Trophoblast cell (in vitro differentiated cells and primary cell): ENCODE measurements at regions not wholly inside any gene's neighbourhood (a gene's known extent, or its start where the extent isn't known, plus 50 kb on each side); places are given as distances from the start of the nearest gene placed in this dataset.

Source experiments
- DNase-seq, 2 donors: peaks; one replicate each; pipeline ENCODE4 v3.0.0-alpha.2; 2016
- H2AFZ ChIP-seq: 2 replicates; pipeline ENCODE4 v1.6.1; 2013; ENCODE audit warnings: low read length, moderate library complexity, mild to moderate bottlenecking; ENCODE audit not compliant: insufficient read depth, poor library complexity
- H2AK5ac ChIP-seq: 2 replicates; pipeline ENCODE4 v1.6.1; 2013; ENCODE audit warnings: mild to moderate bottlenecking, low read length
- H2BK120ac ChIP-seq: 2 replicates; pipeline ENCODE4 v1.6.1; 2013; ENCODE audit warnings: low read length, mild to moderate bottlenecking, moderate library complexity; ENCODE audit not compliant: insufficient read depth, poor library complexity
- H2BK12ac ChIP-seq: 2 replicates; pipeline ENCODE4 v1.6.1; 2013; ENCODE audit warnings: mild to moderate bottlenecking, low read length, moderate library complexity
- H2BK5ac ChIP-seq: 2 replicates; pipeline ENCODE4 v1.6.1; 2013; ENCODE audit warnings: low read length, low read depth, moderate library complexity, mild to moderate bottlenecking; ENCODE audit not compliant: poor library complexity
- H3K14ac ChIP-seq: 2 replicates; pipeline ENCODE4 v1.6.1; 2013; ENCODE audit warnings: mild to moderate bottlenecking, low read length
- H3K18ac ChIP-seq: 2 replicates; pipeline ENCODE4 v1.6.1; 2013; ENCODE audit warnings: mild to moderate bottlenecking, low read length
- H3K23ac ChIP-seq: 2 replicates; pipeline ENCODE4 v1.6.1; 2013; ENCODE audit warnings: low read length
- H3K27ac ChIP-seq: 2 replicates; pipeline ENCODE4 v1.5.1; 2013; ENCODE audit warnings: low read depth, mild to moderate bottlenecking, inconsistent platforms, low read length, moderate library complexity
- H3K27me3 ChIP-seq: 2 replicates; pipeline ENCODE4 v1.6.1; 2013; ENCODE audit warnings: inconsistent platforms, mild to moderate bottlenecking, low read length, moderate library complexity; ENCODE audit not compliant: insufficient read depth
- H3K36me3 ChIP-seq, 2 experiments: 1 replicate in 1 of 2; 2 replicates in 1 of 2; pipeline ENCODE4 v1.6.1; 2013; ENCODE audit warnings: low read length in 2 of 2, mild to moderate bottlenecking in 2 of 2, moderate library complexity in 1 of 2; ENCODE audit not compliant: insufficient read depth in 2 of 2, control insufficient read depth in 1 of 2
- H3K4ac ChIP-seq: 2 replicates; pipeline ENCODE4 v1.6.1; 2013; ENCODE audit warnings: low read depth, mild to moderate bottlenecking, low read length, moderate library complexity
- H3K4me1 ChIP-seq, 2 experiments: 1 replicate in 1 of 2; 2 replicates in 1 of 2; pipeline ENCODE4 v1.6.1; 2013; ENCODE audit warnings: low read length in 2 of 2, mild to moderate bottlenecking in 2 of 2, moderate library complexity in 1 of 2; ENCODE audit not compliant: insufficient read depth in 2 of 2, control insufficient read depth in 1 of 2
- H3K4me2 ChIP-seq: 2 replicates; pipeline ENCODE4 v1.6.1; 2013; ENCODE audit warnings: inconsistent platforms, mild to moderate bottlenecking, low read length, moderate library complexity
- H3K4me3 ChIP-seq: 2 replicates; pipeline ENCODE4 v1.5.1; 2013; ENCODE audit warnings: mild to moderate bottlenecking, low read depth, low read length, inconsistent platforms
- H3K79me1 ChIP-seq: one replicate; pipeline ENCODE4 v1.6.1; 2013; ENCODE audit warnings: low read length
- H3K79me2 ChIP-seq: 2 replicates; pipeline ENCODE4 v1.6.1; 2013; ENCODE audit warnings: low read length, mild to moderate bottlenecking; ENCODE audit not compliant: control insufficient read depth, insufficient read depth, poor library complexity
- H3K9ac ChIP-seq: 2 replicates; pipeline ENCODE4 v1.6.1; 2013; ENCODE audit warnings: mild to moderate bottlenecking, low read length
- H3K9me3 ChIP-seq: 2 replicates; pipeline ENCODE4 v1.6.1; 2013; ENCODE audit warnings: low read depth, mild to moderate bottlenecking, control low read depth, inconsistent platforms, low read length; ENCODE audit not compliant: insufficient read depth
- H4K12ac ChIP-seq: 2 replicates; pipeline ENCODE4 v1.6.1; 2013; ENCODE audit warnings: low read depth, mild to moderate bottlenecking, low read length, moderate library complexity
- H4K8ac ChIP-seq: 2 replicates; pipeline ENCODE4 v1.6.1; 2013; ENCODE audit warnings: low read depth, mild to moderate bottlenecking, low read length, moderate library complexity
- H4K91ac ChIP-seq: one replicate; pipeline ENCODE4 v1.6.1; 2013; ENCODE audit warnings: low read depth, mild to moderate bottlenecking, low read length, moderate library complexity
- WGBS: extraction: QIAGEN DNeasy Blood & Tissue Kit; methylation state at CpG from one replicate; pipeline ENCODE4 v1.1.7; 2013; ENCODE audit warnings: missing lambda C conversion rate; ENCODE audit not compliant: insufficient read length, insufficient coverage; ENCODE audit errors: extremely low coverage; 5-methylcytosine and 5-hydroxymethylcytosine counted together

- Histone ChIP-seq H3K27me3 (no peaks in the 10 kb centered on the region), H3K79me2 (no peaks in the 10 kb centered on the region), H3K36me3 (no peaks in the 10 kb centered on the region), H2AFZ (no peak overlapping the region), H3K23ac (no peak overlapping the region), H3K4me2 (no peak overlapping the region), H3K79me1 (peaks cover 11% of the 10 kb centered on the region), H3K14ac (no peak overlapping the region), H3K4ac (no peak overlapping the region), H3K18ac (no peak overlapping the region), H4K8ac (no peak overlapping the region), H3K27ac (no peak overlapping the region), H2BK120ac (no peak overlapping the region), H2AK5ac (no peak overlapping the region), H3K4me3 (no peak overlapping the region), H3K9me3 (no peaks in the 10 kb centered on the region), H4K91ac (no peak overlapping the region), H2BK12ac (no peak overlapping the region), H3K4me1 (no peaks in the 10 kb centered on the region), H4K12ac (no peak overlapping the region), H2BK5ac (no peak overlapping the region), H3K9ac (no peak overlapping the region)
- no CpG with 5 or more reads among the region's 2 CpGs for WGBS
- no peak for DNase-seq
These were observed 228.1 kb downstream of the ACTR3B start for GRCh38 chr7:152987656-152988055.

GRCh38 chr7:152989889-152990380 lies 230.4 kb downstream of the ACTR3B start:
- no peak overlapping the region for H4K12ac ChIP-seq
- H3K27me3 ChIP-seq: no peaks in the 10 kb centered on the region
- H3K79me2 ChIP-seq: no peaks in the 10 kb centered on the region
- H3K9ac ChIP-seq: no peak overlapping the region
- peak overlapping the region; percentile 4 for H4K8ac ChIP-seq
- H2BK5ac ChIP-seq: peak overlapping the region; percentile 71
- H3K4me3 ChIP-seq: no peak overlapping the region
- no peak overlapping the region for H3K4me2 ChIP-seq
- H3K4me1 ChIP-seq: no peaks in the 10 kb centered on the region
- peak overlapping the region; percentile 74 for H2BK120ac ChIP-seq
- no CpG with 5 or more reads among the region's 8 CpGs for WGBS
- H4K91ac ChIP-seq: peak overlapping the region; percentile 75
- H3K9me3 ChIP-seq: no peaks in the 10 kb centered on the region
- peak overlapping the region; percentile 15 for H3K4ac ChIP-seq
- no peak for DNase-seq
- peak overlapping the region; percentile 37 for H3K18ac ChIP-seq
- no peaks in the 10 kb centered on the region for H3K36me3 ChIP-seq
- peak overlapping the region; percentile 15 for H2BK12ac ChIP-seq
- no peak overlapping the region for H2AK5ac ChIP-seq
- H3K23ac ChIP-seq: no peak overlapping the region
- H3K14ac ChIP-seq: peak overlapping the region; percentile 21
- H2AFZ ChIP-seq: peak overlapping the region; percentile 17
- peak overlapping the region; percentile 30 for H3K27ac ChIP-seq
- peaks cover 11% of the 10 kb centered on the region for H3K79me1 ChIP-seq

GRCh38 chr7:152998420-152998819 lies 238.9 kb downstream of the ACTR3B start:
- H3K79me1 ChIP-seq: no peaks in the 10 kb centered on the region
- no peaks in the 10 kb centered on the region for H3K36me3 ChIP-seq
- H3K4me3 ChIP-seq: no peak overlapping the region
- H3K27me3 ChIP-seq: no peaks in the 10 kb centered on the region
- no peaks in the 10 kb centered on the region for H3K79me2 ChIP-seq
- H2BK120ac ChIP-seq: no peak overlapping the region
- no peak overlapping the region for H3K9ac ChIP-seq
- H2AFZ ChIP-seq: no peak overlapping the region
- H3K18ac ChIP-seq: no peak overlapping the region
- no peak for DNase-seq
- no peak overlapping the region for H3K27ac ChIP-seq
- H3K4me1 ChIP-seq: no peaks in the 10 kb centered on the region
- no peak overlapping the region for H4K8ac ChIP-seq
- no peak overlapping the region for H2BK5ac ChIP-seq
- H3K4ac ChIP-seq: no peak overlapping the region
- no peak overlapping the region for H2BK12ac ChIP-seq
- no peak overlapping the region for H2AK5ac ChIP-seq
- H3K9me3 ChIP-seq: peaks cover 7% of the 10 kb centered on the region
- no peak overlapping the region for H4K91ac ChIP-seq
- H3K4me2 ChIP-seq: no peak overlapping the region
- no peak overlapping the region for H3K14ac ChIP-seq
- WGBS: no CpG with 5 or more reads among the region's 4 CpGs
- H4K12ac ChIP-seq: no peak overlapping the region
- no peak overlapping the region for H3K23ac ChIP-seq

GRCh38 chr7:153002115-153002514 lies 242.6 kb downstream of the ACTR3B start:
- no peak overlapping the region for H3K4ac ChIP-seq
- H3K27ac ChIP-seq: no peak overlapping the region
- H3K4me1 ChIP-seq: no peaks in the 10 kb centered on the region
- no peak overlapping the region for H3K14ac ChIP-seq
- no peak overlapping the region for H3K4me2 ChIP-seq
- H3K36me3 ChIP-seq: no peaks in the 10 kb centered on the region
- H3K9ac ChIP-seq: no peak overlapping the region
- no peak overlapping the region for H3K4me3 ChIP-seq
- H2AFZ ChIP-seq: no peak overlapping the region
- H3K79me1 ChIP-seq: no peaks in the 10 kb centered on the region
- no peak overlapping the region for H4K91ac ChIP-seq
- DNase-seq: no peak
- WGBS: no CpG with 5 or more reads among the region's 1 CpG
- no peak overlapping the region for H2AK5ac ChIP-seq
- no peak overlapping the region for H3K23ac ChIP-seq
- H2BK120ac ChIP-seq: no peak overlapping the region
- H2BK5ac ChIP-seq: no peak overlapping the region
- H4K8ac ChIP-seq: no peak overlapping the region
- H3K79me2 ChIP-seq: no peaks in the 10 kb centered on the region
- no peak overlapping the region for H4K12ac ChIP-seq
- peaks cover 7% of the 10 kb centered on the region for H3K9me3 ChIP-seq
- H3K18ac ChIP-seq: no peak overlapping the region
- no peaks in the 10 kb centered on the region for H3K27me3 ChIP-seq
- H2BK12ac ChIP-seq: no peak overlapping the region
